ENCODE measurements at regions not wholly inside any gene's neighbourhood (a gene's known extent, or its start where the extent isn't known, plus 50 kb on each side); places are given as distances from the start of the nearest gene placed in this dataset.

DNA sequence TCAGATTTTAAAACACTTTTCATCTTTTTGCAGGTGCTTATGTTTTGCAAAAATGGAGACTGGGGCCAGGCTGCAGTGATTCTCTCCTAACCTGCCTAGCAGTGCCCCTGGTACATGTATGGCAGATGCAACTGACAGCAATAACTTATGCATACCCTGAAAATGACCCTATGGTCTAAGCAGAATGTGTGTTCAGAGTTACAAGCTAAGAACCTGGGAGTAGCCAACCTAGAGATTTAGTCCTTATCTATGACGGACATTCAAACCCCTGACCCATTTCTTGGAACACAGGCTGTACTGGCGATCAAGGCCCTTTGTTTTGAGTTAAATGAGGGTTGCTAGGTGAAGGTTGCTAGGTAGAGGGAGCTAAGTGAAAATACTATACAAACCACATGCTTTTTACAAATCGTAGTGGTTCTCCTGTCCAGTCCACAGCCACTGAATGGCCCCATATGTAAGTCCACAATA, 184.9 kb upstream of the SESN3 start:
- H3K36me3 ChIP-seq (ENCODE audit: control insufficient read depth in 2 of 3, insufficient read depth in 3 of 3, low read length in 3 of 3): no peaks in the 10 kb centered on the region
- no peak overlapping the region for H3K9ac ChIP-seq (ENCODE audit: low read length in 3 of 3)
- H3K4me1 ChIP-seq (ENCODE audit: control insufficient read depth in 2 of 3, insufficient read depth in 2 of 3, low read depth in 1 of 3, low read length in 3 of 3): no peaks in the 10 kb centered on the region
- TF ChIP-seq, protein P1, sequence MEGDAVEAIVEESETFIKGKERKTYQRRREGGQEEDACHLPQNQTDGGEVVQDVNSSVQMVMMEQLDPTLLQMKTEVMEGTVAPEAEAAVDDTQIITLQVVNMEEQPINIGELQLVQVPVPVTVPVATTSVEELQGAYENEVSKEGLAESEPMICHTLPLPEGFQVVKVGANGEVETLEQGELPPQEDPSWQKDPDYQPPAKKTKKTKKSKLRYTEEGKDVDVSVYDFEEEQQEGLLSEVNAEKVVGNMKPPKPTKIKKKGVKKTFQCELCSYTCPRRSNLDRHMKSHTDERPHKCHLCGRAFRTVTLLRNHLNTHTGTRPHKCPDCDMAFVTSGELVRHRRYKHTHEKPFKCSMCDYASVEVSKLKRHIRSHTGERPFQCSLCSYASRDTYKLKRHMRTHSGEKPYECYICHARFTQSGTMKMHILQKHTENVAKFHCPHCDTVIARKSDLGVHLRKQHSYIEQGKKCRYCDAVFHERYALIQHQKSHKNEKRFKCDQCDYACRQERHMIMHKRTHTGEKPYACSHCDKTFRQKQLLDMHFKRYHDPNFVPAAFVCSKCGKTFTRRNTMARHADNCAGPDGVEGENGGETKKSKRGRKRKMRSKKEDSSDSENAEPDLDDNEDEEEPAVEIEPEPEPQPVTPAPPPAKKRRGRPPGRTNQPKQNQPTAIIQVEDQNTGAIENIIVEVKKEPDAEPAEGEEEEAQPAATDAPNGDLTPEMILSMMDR (IDR thresholded peaks at IDR 0.05; ENCODE audit: borderline replicate concordance, extremely low read depth, insufficient read depth): no peak
- H3K27me3 ChIP-seq (ENCODE audit: control insufficient read depth, insufficient read depth, low read length): no peaks in the 10 kb centered on the region
- no peak overlapping the region for H3K4me3 ChIP-seq (ENCODE audit: low read length in 3 of 3)
- FAIRE-seq (no peak), DNase-seq (no peak)
- no peak overlapping the region for H3K27ac ChIP-seq (ENCODE audit: low read depth in 2 of 2, low read length in 2 of 2)
- H3K9me3 ChIP-seq (ENCODE audit: control insufficient read depth in 2 of 3, insufficient read depth in 1 of 3, low read length in 3 of 3): no peaks in the 10 kb centered on the region
- intact Hi-C loops (cut with DNase I): no loop called here

GRCh38 chr11:95414217-95414616, 183.2 kb upstream of the SESN3 start:
- Histone ChIP-seq H3K27me3 (ENCODE audit: control insufficient read depth, insufficient read depth, low read length) (no peaks in the 10 kb centered on the region), H3K4me3 (ENCODE audit: low read length in 3 of 3) (no peak overlapping the region), H3K36me3 (ENCODE audit: control insufficient read depth in 2 of 3, insufficient read depth in 3 of 3, low read length in 3 of 3) (no peaks in the 10 kb centered on the region), H3K9me3 (ENCODE audit: control insufficient read depth in 2 of 3, insufficient read depth in 1 of 3, low read length in 3 of 3) (no peaks in the 10 kb centered on the region), H3K9ac (ENCODE audit: low read length in 3 of 3) (no peak overlapping the region), H3K4me1 (ENCODE audit: control insufficient read depth in 2 of 3, insufficient read depth in 2 of 3, low read depth in 1 of 3, low read length in 3 of 3) (no peaks in the 10 kb centered on the region), H3K27ac (ENCODE audit: low read depth in 2 of 2, low read length in 2 of 2) (no peak overlapping the region)
- TF ChIP-seq, protein P1 (IDR thresholded peaks at IDR 0.05; ENCODE audit: borderline replicate concordance, extremely low read depth, insufficient read depth): no peak
- intact Hi-C loops (cut with DNase I): no loop called here
- FAIRE-seq: no peak
- no peak for DNase-seq

- Histone ChIP-seq H3K36me3 (ENCODE audit: control insufficient read depth in 2 of 3, insufficient read depth in 3 of 3, low read length in 3 of 3) (no peaks in the 10 kb centered on the region), H3K27me3 (ENCODE audit: control insufficient read depth, insufficient read depth, low read length) (no peaks in the 10 kb centered on the region), H3K9ac (ENCODE audit: low read length in 3 of 3) (no peak overlapping the region), H3K4me3 (ENCODE audit: low read length in 3 of 3) (no peak overlapping the region), H3K4me1 (ENCODE audit: control insufficient read depth in 2 of 3, insufficient read depth in 2 of 3, low read depth in 1 of 3, low read length in 3 of 3) (no peaks in the 10 kb centered on the region), H3K27ac (ENCODE audit: low read depth in 2 of 2, low read length in 2 of 2) (no peak overlapping the region), H3K9me3 (ENCODE audit: control insufficient read depth in 2 of 3, insufficient read depth in 1 of 3, low read length in 3 of 3) (no peaks in the 10 kb centered on the region)
- FAIRE-seq: no peak
- TF ChIP-seq, protein P1 (IDR thresholded peaks at IDR 0.05; ENCODE audit: borderline replicate concordance, extremely low read depth, insufficient read depth): no peak
- DNase-seq: no peak
- intact Hi-C loops (cut with DNase I): no loop called here
Observed at GRCh38 chr11:95413761-95414160, 182.8 kb upstream of the SESN3 start.

- H3K27ac ChIP-seq (ENCODE audit: low read depth in 2 of 2, low read length in 2 of 2): no peak overlapping the region
- no peak overlapping the region for H3K9ac ChIP-seq (ENCODE audit: low read length in 3 of 3)
- H3K36me3 ChIP-seq (ENCODE audit: control insufficient read depth in 2 of 3, insufficient read depth in 3 of 3, low read length in 3 of 3): no peaks in the 10 kb centered on the region
- FAIRE-seq (no peak), DNase-seq (no peak)
- H3K9me3 ChIP-seq (ENCODE audit: control insufficient read depth in 2 of 3, insufficient read depth in 1 of 3, low read length in 3 of 3): no peaks in the 10 kb centered on the region
- H3K4me3 ChIP-seq (ENCODE audit: low read length in 3 of 3): no peak overlapping the region
- no peaks in the 10 kb centered on the region for H3K4me1 ChIP-seq (ENCODE audit: control insufficient read depth in 2 of 3, insufficient read depth in 2 of 3, low read depth in 1 of 3, low read length in 3 of 3)
- intact Hi-C loops (cut with DNase I): no loop called here
- TF ChIP-seq, protein P1 (IDR thresholded peaks at IDR 0.05; ENCODE audit: borderline replicate concordance, extremely low read depth, insufficient read depth): no peak
- H3K27me3 ChIP-seq (ENCODE audit: control insufficient read depth, insufficient read depth, low read length): no peaks in the 10 kb centered on the region
Observed at GRCh38 chr11:95413021-95413420, 182.0 kb upstream of the SESN3 start.
